ENCODE measurements at regions not wholly inside any gene's neighbourhood (a gene's known extent, or its start where the extent isn't known, plus 50 kb on each side); places are given as distances from the start of the nearest gene placed in this dataset.

GRCh38 chr3:168292296-168292695 lies 196.6 kb upstream of the GOLIM4 start (continued):
- no peak for TF ChIP-seq PRDM15 (CRISPR knock-in tag; IDR thresholded peaks at IDR 0.05)

- ChIA-PET POLR2A (no interaction called here), CTCF (no interaction called here)
- no peaks in the 10 kb centered on the region for H3K36me3 Mint-ChIP-seq
- no peak overlapping the region for H3K27ac Mint-ChIP-seq
- no peaks in the 10 kb centered on the region for H3K9me3 Mint-ChIP-seq
- H3K27me3 Mint-ChIP-seq (ENCODE audit: low read depth) = no peaks in the 10 kb centered on the region
- no peak overlapping the region for H3K4me3 Mint-ChIP-seq
- DNase-seq (ENCODE audit: low spot score) (no peak), ATAC-seq (no peak)
- peaks cover 25% of the 10 kb centered on the region for H3K4me1 Mint-ChIP-seq
- TF ChIP-seq IRF1 (CRISPR knock-in tag; IDR thresholded peaks at IDR 0.05) = no peak
- TF ChIP-seq MAX (CRISPR knock-in tag; IDR thresholded peaks at IDR 0.05) = no peak
- no peak for TF ChIP-seq E2F5 (CRISPR knock-in tag; IDR thresholded peaks at IDR 0.05)
- TF ChIP-seq ATF2 (CRISPR knock-in tag; IDR thresholded peaks at IDR 0.05; ENCODE audit: borderline replicate concordance, low read depth) = no peak
- TF ChIP-seq ZNF281 (CRISPR knock-in tag; IDR thresholded peaks at IDR 0.05) = no peak
- no peak for TF ChIP-seq OVOL2 (CRISPR knock-in tag; IDR thresholded peaks at IDR 0.05; ENCODE audit: borderline replicate concordance)
- no peak for TF ChIP-seq NR1H2 (CRISPR knock-in tag; IDR thresholded peaks at IDR 0.05)
- TF ChIP-seq ZNF512 (CRISPR knock-in tag; IDR thresholded peaks at IDR 0.05; ENCODE audit: borderline replicate concordance) = no peak
- no peak for TF ChIP-seq E2F1 (CRISPR knock-in tag; IDR thresholded peaks at IDR 0.05)
- TF ChIP-seq STAT6 (CRISPR knock-in tag; conservative IDR thresholded peaks at IDR 0.05; ENCODE audit: low read depth) = no peak
- no peak for TF ChIP-seq USF1 (CRISPR knock-in tag; IDR thresholded peaks at IDR 0.05)
- no peak for TF ChIP-seq CTCF (IDR thresholded peaks at IDR 0.05)
- no peak for TF ChIP-seq ZSCAN18 (CRISPR knock-in tag; IDR thresholded peaks at IDR 0.05)
Observed at GRCh38 chr3:168289471-168290008, 193.8 kb upstream of the GOLIM4 start.
